ENCODE measurements at regions not wholly inside any gene's neighbourhood (a gene's known extent, or its start where the extent isn't known, plus 50 kb on each side); places are given as distances from the start of the nearest gene placed in this dataset.

DNA sequence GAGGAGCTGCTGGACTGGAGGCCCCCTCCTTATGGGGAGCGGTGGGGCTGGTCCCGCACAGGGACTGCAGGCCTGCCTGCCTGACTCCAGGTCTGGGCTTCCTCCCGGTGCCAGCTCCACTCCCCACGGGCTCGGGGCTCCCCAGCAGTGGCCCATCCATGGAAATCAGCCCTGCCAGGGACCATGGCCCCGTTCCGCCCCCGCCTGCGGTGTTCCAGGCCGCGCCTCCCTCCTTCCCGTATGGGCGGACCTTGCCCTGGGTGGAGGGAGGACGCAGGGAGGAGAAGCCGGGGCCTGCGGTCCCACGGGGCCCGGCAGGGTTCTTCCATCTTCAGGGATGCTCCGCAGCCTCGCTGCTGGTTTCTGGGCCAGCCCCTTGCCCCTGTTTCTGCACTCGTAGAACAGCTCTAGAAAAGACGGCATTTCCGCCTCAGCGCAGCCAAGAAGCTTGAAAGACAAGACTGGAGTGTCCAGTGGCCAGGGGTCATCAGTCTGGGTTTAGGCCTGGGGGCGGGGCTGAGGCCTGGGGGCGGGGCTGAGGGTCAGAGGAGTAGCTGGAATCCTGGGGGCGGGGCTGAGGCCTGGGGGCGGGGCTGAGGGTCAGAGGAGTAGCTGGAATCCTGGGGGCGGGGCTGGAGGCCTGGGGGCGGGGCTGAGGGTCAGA, 1330.6 kb downstream of the BRD1 start:
- TF ChIP-seq, protein P1, sequence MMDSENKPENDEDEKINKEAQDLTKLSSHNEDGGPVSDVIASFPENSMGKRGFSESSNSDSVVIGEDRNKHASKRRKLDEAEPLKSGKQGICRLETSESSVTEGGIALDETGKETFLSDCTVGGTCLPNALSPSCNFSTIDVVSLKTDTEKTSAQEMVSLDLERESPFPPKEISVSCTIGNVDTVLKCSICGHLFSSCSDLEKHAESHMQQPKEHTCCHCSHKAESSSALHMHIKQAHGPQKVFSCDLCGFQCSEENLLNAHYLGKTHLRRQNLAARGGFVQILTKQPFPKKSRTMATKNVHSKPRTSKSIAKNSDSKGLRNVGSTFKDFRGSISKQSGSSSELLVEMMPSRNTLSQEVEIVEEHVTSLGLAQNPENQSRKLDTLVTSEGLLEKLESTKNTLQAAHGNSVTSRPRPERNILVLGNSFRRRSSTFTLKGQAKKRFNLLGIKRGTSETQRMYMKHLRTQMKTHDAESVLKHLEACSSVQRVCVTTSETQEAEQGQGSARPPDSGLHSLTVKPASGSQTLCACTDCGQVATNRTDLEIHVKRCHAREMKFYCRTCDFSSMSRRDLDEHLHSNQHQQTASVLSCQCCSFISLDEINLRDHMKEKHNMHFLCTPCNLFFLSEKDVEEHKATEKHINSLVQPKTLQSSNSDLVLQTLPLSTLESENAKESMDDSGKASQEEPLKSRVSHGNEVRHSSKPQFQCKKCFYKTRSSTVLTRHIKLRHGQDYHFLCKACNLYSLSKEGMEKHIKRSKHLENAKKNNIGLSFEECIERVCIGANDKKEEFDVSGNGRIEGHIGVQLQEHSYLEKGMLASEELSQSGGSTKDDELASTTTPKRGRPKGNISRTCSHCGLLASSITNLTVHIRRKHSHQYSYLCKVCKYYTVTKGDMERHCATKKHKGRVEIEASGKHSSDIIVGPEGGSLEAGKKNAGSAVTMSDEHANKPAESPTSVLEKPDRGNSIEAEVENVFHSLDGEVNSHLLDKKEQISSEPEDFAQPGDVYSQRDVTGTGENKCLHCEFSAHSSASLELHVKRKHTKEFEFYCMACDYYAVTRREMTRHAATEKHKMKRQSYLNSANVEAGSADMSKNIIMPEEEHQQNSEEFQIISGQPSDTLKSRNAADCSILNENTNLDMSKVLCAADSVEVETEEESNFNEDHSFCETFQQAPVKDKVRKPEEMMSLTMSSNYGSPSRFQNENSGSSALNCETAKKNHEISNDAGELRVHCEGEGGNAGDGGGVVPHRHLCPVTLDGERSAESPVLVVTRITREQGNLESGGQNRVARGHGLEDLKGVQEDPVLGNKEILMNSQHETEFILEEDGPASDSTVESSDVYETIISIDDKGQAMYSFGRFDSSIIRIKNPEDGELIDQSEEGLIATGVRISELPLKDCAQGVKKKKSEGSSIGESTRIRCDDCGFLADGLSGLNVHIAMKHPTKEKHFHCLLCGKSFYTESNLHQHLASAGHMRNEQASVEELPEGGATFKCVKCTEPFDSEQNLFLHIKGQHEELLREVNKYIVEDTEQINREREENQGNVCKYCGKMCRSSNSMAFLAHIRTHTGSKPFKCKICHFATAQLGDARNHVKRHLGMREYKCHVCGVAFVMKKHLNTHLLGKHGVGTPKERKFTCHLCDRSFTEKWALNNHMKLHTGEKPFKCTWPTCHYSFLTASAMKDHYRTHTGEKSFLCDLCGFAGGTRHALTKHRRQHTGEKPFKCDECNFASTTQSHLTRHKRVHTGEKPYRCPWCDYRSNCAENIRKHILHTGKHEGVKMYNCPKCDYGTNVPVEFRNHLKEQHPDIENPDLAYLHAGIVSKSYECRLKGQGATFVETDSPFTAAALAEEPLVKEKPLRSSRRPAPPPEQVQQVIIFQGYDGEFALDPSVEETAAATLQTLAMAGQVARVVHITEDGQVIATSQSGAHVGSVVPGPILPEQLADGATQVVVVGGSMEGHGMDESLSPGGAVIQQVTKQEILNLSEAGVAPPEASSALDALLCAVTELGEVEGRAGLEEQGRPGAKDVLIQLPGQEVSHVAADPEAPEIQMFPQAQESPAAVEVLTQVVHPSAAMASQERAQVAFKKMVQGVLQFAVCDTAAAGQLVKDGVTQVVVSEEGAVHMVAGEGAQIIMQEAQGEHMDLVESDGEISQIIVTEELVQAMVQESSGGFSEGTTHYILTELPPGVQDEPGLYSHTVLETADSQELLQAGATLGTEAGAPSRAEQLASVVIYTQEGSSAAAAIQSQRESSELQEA (CRISPR knock-in tag; IDR thresholded peaks at IDR 0.05; ENCODE audit: not compliant biosample characterization), result no peak
- TF ChIP-seq FOXJ3 (CRISPR knock-in tag; IDR thresholded peaks at IDR 0.05; ENCODE audit: borderline replicate concordance) (no peak), SETDB1 (CRISPR knock-in tag; IDR thresholded peaks at IDR 0.05; ENCODE audit: borderline replicate concordance) (no peak), MYC (CRISPR knock-in tag; IDR thresholded peaks at IDR 0.05; ENCODE audit: borderline replicate concordance) (no peak), ATF2 (CRISPR knock-in tag; IDR thresholded peaks at IDR 0.05) (no peak), CTCF (CRISPR knock-in tag; IDR thresholded peaks at IDR 0.05) (no peak)

Data from HepG2 (cell line).